ENCODE measurements at regions not wholly inside any gene's neighbourhood (a gene's known extent, or its start where the extent isn't known, plus 50 kb on each side); places are given as distances from the start of the nearest gene placed in this dataset.

DNA sequence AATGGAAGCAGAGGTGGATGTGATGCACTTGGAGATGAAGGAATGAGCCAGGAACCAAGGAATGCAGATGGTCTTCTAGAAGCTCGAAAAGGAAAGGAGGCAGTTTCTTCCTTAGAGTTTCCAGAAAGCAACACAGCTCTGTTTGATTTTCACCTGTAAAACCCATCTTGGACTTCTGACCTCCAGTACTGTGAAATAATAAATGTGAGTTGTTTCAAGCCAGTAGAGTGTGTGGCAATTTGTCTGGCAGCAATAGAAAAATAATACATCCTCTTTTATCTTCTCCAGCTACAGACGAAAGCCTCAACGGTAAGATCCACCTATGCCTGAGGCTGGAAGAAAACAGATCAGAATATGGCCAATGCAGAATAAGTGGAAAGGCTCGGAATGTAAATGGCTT is 199.7 kb downstream of the HINT1 start:
- TF ChIP-seq, protein P1, sequence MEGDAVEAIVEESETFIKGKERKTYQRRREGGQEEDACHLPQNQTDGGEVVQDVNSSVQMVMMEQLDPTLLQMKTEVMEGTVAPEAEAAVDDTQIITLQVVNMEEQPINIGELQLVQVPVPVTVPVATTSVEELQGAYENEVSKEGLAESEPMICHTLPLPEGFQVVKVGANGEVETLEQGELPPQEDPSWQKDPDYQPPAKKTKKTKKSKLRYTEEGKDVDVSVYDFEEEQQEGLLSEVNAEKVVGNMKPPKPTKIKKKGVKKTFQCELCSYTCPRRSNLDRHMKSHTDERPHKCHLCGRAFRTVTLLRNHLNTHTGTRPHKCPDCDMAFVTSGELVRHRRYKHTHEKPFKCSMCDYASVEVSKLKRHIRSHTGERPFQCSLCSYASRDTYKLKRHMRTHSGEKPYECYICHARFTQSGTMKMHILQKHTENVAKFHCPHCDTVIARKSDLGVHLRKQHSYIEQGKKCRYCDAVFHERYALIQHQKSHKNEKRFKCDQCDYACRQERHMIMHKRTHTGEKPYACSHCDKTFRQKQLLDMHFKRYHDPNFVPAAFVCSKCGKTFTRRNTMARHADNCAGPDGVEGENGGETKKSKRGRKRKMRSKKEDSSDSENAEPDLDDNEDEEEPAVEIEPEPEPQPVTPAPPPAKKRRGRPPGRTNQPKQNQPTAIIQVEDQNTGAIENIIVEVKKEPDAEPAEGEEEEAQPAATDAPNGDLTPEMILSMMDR (conservative IDR thresholded peaks at IDR 0.05; ENCODE audit: low read depth in 2 of 2): no peak
- TF ChIP-seq, protein P2, sequence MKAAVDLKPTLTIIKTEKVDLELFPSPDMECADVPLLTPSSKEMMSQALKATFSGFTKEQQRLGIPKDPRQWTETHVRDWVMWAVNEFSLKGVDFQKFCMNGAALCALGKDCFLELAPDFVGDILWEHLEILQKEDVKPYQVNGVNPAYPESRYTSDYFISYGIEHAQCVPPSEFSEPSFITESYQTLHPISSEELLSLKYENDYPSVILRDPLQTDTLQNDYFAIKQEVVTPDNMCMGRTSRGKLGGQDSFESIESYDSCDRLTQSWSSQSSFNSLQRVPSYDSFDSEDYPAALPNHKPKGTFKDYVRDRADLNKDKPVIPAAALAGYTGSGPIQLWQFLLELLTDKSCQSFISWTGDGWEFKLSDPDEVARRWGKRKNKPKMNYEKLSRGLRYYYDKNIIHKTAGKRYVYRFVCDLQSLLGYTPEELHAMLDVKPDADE (IDR thresholded peaks at IDR 0.05): no peak
- TF ChIP-seq ZNF114 (CRISPR knock-in tag; IDR thresholded peaks at IDR 0.05): no peak

Measured in GM23338 (cell line).